H1 (cell line): ENCODE measurements at regions not wholly inside any gene's neighbourhood (a gene's known extent, or its start where the extent isn't known, plus 50 kb on each side); places are given as distances from the start of the nearest gene placed in this dataset.

Experiments
- CEBPB ChIP-seq: IDR thresholded peaks from 2 replicates; pipeline ENCODE4 v1.6.1; 2012; ENCODE audit warnings: low read depth, low read length
- CTBP2 ChIP-seq: IDR thresholded peaks from 2 replicates; pipeline ENCODE4 v1.7.0; 2011; ENCODE audit warnings: borderline replicate concordance, mild to moderate bottlenecking, moderate library complexity, mixed read lengths, low read length; ENCODE audit not compliant: insufficient read depth, insufficient read length
- EGR1 ChIP-seq: IDR thresholded peaks from 2 replicates; pipeline ENCODE4 v1.6.1; 2011; ENCODE audit warnings: low read depth, low read length, borderline replicate concordance
- HDAC2 ChIP-seq, 2 experiments: fragments of 300-600 bp in 1 of 2; sonication (generic) in 1 of 2; IDR thresholded peaks; 2 replicates each; pipeline ENCODE4 v1.6.1; 2011 to 2012; ENCODE audit warnings: low read depth in 2 of 2, low read length in 2 of 2, mild to moderate bottlenecking in 2 of 2, moderate library complexity in 2 of 2, borderline replicate concordance in 1 of 2, inconsistent platforms in 1 of 2
- HDAC6 ChIP-seq: IDR thresholded peaks from one replicate; pipeline ENCODE4 v1.7.1; 2012; ENCODE audit warnings: low read depth, mild to moderate bottlenecking, inconsistent platforms, low read length, moderate library complexity
- JUND ChIP-seq: IDR thresholded peaks from 2 replicates; pipeline ENCODE4 v1.6.1; 2011; ENCODE audit warnings: mild to moderate bottlenecking, improper control_type of control experiment, low read length
- MAFK ChIP-seq: IDR thresholded peaks from 2 replicates; pipeline ENCODE4 v1.6.1; 2012; ENCODE audit warnings: low read depth, mild to moderate bottlenecking, improper control_type of control experiment, low read length
- RXRA ChIP-seq: IDR thresholded peaks from 2 replicates; pipeline ENCODE4 v1.6.1; 2011; ENCODE audit warnings: low read depth, mild to moderate bottlenecking, low read length, moderate library complexity; ENCODE audit not compliant: insufficient read depth
- SIN3A ChIP-seq, 2 experiments: IDR thresholded peaks in 1 of 2; conservative IDR thresholded peaks in 1 of 2; 2 replicates each; pipeline ENCODE4 v1.6.1; 2011 to 2012; ENCODE audit warnings: low read length in 2 of 2, improper control_type of control experiment in 1 of 2, low read depth in 1 of 2, mild to moderate bottlenecking in 1 of 2
- TF ChIP-seq, protein P1 (sequence below): fragments of 300-600 bp; sonication (generic); IDR thresholded peaks from 2 replicates; pipeline ENCODE4 v1.7.1; 2012; ENCODE audit warnings: low read length, moderate library complexity, mild to moderate bottlenecking, inconsistent platforms; ENCODE audit not compliant: insufficient replicate concordance
- TF ChIP-seq, protein P2 (sequence below): IDR thresholded peaks from 2 replicates; pipeline ENCODE4 v1.6.1; 2012; ENCODE audit warnings: inconsistent platforms

DNA sequence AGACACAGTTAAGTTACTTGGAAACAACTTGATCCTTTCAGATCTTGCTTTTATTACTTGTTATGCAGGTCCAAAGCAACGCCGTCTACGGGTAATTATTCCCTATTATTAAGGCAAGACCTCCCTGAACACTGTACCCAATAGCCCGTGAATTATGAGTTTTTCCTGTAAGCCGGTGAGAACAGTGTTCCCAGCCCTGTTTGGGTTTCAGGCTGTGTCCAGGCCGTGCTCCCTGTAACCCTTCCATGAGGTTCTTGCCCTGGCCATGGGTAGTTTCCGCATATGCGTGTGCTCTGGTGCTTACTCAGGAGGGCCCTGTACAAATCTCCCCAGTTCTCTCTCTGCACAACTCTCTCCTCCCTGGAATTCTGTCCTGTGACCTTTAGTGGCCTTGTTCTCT, 65.6 kb upstream of the CNOT6 start (continued):
- TF ChIP-seq, protein P1, sequence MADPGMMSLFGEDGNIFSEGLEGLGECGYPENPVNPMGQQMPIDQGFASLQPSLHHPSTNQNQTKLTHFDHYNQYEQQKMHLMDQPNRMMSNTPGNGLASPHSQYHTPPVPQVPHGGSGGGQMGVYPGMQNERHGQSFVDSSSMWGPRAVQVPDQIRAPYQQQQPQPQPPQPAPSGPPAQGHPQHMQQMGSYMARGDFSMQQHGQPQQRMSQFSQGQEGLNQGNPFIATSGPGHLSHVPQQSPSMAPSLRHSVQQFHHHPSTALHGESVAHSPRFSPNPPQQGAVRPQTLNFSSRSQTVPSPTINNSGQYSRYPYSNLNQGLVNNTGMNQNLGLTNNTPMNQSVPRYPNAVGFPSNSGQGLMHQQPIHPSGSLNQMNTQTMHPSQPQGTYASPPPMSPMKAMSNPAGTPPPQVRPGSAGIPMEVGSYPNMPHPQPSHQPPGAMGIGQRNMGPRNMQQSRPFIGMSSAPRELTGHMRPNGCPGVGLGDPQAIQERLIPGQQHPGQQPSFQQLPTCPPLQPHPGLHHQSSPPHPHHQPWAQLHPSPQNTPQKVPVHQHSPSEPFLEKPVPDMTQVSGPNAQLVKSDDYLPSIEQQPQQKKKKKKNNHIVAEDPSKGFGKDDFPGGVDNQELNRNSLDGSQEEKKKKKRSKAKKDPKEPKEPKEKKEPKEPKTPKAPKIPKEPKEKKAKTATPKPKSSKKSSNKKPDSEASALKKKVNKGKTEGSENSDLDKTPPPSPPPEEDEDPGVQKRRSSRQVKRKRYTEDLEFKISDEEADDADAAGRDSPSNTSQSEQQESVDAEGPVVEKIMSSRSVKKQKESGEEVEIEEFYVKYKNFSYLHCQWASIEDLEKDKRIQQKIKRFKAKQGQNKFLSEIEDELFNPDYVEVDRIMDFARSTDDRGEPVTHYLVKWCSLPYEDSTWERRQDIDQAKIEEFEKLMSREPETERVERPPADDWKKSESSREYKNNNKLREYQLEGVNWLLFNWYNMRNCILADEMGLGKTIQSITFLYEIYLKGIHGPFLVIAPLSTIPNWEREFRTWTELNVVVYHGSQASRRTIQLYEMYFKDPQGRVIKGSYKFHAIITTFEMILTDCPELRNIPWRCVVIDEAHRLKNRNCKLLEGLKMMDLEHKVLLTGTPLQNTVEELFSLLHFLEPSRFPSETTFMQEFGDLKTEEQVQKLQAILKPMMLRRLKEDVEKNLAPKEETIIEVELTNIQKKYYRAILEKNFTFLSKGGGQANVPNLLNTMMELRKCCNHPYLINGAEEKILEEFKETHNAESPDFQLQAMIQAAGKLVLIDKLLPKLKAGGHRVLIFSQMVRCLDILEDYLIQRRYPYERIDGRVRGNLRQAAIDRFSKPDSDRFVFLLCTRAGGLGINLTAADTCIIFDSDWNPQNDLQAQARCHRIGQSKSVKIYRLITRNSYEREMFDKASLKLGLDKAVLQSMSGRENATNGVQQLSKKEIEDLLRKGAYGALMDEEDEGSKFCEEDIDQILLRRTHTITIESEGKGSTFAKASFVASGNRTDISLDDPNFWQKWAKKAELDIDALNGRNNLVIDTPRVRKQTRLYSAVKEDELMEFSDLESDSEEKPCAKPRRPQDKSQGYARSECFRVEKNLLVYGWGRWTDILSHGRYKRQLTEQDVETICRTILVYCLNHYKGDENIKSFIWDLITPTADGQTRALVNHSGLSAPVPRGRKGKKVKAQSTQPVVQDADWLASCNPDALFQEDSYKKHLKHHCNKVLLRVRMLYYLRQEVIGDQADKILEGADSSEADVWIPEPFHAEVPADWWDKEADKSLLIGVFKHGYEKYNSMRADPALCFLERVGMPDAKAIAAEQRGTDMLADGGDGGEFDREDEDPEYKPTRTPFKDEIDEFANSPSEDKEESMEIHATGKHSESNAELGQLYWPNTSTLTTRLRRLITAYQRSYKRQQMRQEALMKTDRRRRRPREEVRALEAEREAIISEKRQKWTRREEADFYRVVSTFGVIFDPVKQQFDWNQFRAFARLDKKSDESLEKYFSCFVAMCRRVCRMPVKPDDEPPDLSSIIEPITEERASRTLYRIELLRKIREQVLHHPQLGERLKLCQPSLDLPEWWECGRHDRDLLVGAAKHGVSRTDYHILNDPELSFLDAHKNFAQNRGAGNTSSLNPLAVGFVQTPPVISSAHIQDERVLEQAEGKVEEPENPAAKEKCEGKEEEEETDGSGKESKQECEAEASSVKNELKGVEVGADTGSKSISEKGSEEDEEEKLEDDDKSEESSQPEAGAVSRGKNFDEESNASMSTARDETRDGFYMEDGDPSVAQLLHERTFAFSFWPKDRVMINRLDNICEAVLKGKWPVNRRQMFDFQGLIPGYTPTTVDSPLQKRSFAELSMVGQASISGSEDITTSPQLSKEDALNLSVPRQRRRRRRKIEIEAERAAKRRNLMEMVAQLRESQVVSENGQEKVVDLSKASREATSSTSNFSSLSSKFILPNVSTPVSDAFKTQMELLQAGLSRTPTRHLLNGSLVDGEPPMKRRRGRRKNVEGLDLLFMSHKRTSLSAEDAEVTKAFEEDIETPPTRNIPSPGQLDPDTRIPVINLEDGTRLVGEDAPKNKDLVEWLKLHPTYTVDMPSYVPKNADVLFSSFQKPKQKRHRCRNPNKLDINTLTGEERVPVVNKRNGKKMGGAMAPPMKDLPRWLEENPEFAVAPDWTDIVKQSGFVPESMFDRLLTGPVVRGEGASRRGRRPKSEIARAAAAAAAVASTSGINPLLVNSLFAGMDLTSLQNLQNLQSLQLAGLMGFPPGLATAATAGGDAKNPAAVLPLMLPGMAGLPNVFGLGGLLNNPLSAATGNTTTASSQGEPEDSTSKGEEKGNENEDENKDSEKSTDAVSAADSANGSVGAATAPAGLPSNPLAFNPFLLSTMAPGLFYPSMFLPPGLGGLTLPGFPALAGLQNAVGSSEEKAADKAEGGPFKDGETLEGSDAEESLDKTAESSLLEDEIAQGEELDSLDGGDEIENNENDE = no peak
- TF ChIP-seq CTBP2 (no peak), HDAC6 (no peak), RXRA (no peak), SIN3A (conservative IDR thresholded peaks at IDR 0.05 in 1 of 2, IDR thresholded peaks at IDR 0.05 in 1 of 2; ENCODE audit: low read depth in 1 of 2, low read length in 2 of 2) (no peak), JUND (no peak), HDAC2 (IDR thresholded peaks at IDR 0.05; ENCODE audit: borderline replicate concordance in 1 of 2, low read depth in 2 of 2, low read length in 2 of 2) (no peak), CEBPB (no peak), EGR1 (no peak), MAFK (no peak)
- TF ChIP-seq, protein P2, sequence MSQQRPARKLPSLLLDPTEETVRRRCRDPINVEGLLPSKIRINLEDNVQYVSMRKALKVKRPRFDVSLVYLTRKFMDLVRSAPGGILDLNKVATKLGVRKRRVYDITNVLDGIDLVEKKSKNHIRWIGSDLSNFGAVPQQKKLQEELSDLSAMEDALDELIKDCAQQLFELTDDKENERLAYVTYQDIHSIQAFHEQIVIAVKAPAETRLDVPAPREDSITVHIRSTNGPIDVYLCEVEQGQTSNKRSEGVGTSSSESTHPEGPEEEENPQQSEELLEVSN = no peak
